Suprapubic skin (tissue), 4 donors: ENCODE measurements at regions not wholly inside any gene's neighbourhood (a gene's known extent, or its start where the extent isn't known, plus 50 kb on each side); places are given as distances from the start of the nearest gene placed in this dataset.

Experiments used
- CTCF ChIP-seq, 2 donors: fragments of 200-600 bp in 1 of 2; fragments of 450-650 bp in 1 of 2; sonication (generic) in 1 of 2; IDR thresholded peaks; one replicate each; pipeline ENCODE4 v1.5.1; 2016 to 2019; ENCODE audit warnings: antibody characterized with exemption in 2 of 2, mild to moderate bottlenecking in 1 of 2, moderate library complexity in 1 of 2
- EP300 ChIP-seq: sonication (generic); formaldehyde crosslinking; IDR thresholded peaks from one replicate; pipeline ENCODE4 v1.6.1; 2017; ENCODE audit warnings: antibody characterized with exemption
- POLR2A ChIP-seq, 2 donors: fragments of 450-650 bp; IDR thresholded peaks; one replicate each; pipeline ENCODE4 v1.6.1; 2017; ENCODE audit warnings: antibody characterized with exemption in 2 of 2, mild to moderate bottlenecking in 2 of 2, moderate library complexity in 2 of 2
- POLR2AphosphoS5 ChIP-seq, 3 donors: sonication (generic); formaldehyde crosslinking; IDR thresholded peaks; one replicate each; pipeline ENCODE4 v1.6.1; 2017; ENCODE audit warnings: antibody characterized with exemption in 3 of 3

DNA sequence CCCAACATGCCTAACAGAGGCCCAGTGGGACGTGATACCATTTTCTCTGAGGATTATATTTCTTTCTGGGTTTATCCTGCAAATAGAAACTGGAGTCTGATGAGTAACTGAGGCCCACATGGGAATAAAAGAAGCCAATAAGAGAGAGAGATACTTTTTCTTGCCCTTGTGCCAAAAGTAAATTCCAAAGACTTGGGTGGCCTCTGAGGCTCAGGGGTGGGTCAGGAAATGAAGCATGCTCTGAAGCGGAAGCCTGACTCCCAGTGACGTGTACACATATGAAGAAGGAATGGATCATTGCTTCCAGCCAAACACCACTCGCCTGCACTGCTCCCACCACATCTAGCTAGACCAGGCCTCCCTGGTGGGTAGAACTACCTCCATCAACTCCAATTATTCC lies 273.6 kb upstream of the NCKAP5 start:
- TF ChIP-seq CTCF (IDR thresholded peaks at IDR 0.05) = no peak
- no peak for TF ChIP-seq POLR2AphosphoS5 (IDR thresholded peaks at IDR 0.05)
- no peak for TF ChIP-seq POLR2A (IDR thresholded peaks at IDR 0.05)
- no peak for TF ChIP-seq EP300
